Stomach (tissue), 8 donors: ENCODE measurements at regions not wholly inside any gene's neighbourhood (a gene's known extent, or its start where the extent isn't known, plus 50 kb on each side); places are given as distances from the start of the nearest gene placed in this dataset.

Experiments used
- DNase-seq, 2 donors: peaks; one replicate each; pipeline versions ENCODE4 v3.0.0 to v3.0.0-alpha.2; 2013 to 2019
- H3K27ac ChIP-seq, 5 donors: fragments of 200-600 bp in 4 of 5; sonication (generic) in 4 of 5; one replicate each; pipeline ENCODE4 v1.5.1; 2013 to 2019; ENCODE audit warnings: mild to moderate bottlenecking in 1 of 5, moderate library complexity in 1 of 5
- H3K27me3 ChIP-seq, 3 donors: fragments of 200-600 bp; sonication (generic); one replicate each; pipeline ENCODE4 v1.5.1; 2017 to 2019; ENCODE audit warnings: mixed run types in 1 of 3
- H3K36me3 ChIP-seq, 4 donors: fragments of 200-600 bp; sonication (generic); 1 replicate in 3 of 4; 2 replicates in 1 of 4; pipeline ENCODE4 v1.5.1; 2016 to 2019
- H3K4me1 ChIP-seq, 4 donors: fragments of 200-600 bp; sonication (generic); one replicate each; pipeline ENCODE4 v1.5.1; 2016 to 2019
- H3K4me3 ChIP-seq, 4 donors: fragments of 200-600 bp; sonication (generic) in 3 of 4; one replicate each; pipeline ENCODE4 v1.5.1; 2016 to 2019; ENCODE audit warnings: mild to moderate bottlenecking in 1 of 4
- H3K9me3 ChIP-seq, 4 donors: fragments of 200-600 bp; sonication (generic); one replicate each; pipeline ENCODE4 v1.5.1; 2016 to 2019
- CTCF ChIP-seq, 7 experiments: fragments of 450-650 bp in 4 of 7; fragments of 200-600 bp in 3 of 7; sonication (generic) in 3 of 7; IDR thresholded peaks; one replicate each; pipeline ENCODE4 v1.5.1; 2016 to 2019; ENCODE audit warnings: antibody characterized with exemption in 7 of 7, control low read depth in 2 of 7, mild to moderate bottlenecking in 1 of 7
- EP300 ChIP-seq: sonication (generic); formaldehyde crosslinking; IDR thresholded peaks from one replicate; pipeline ENCODE4 v1.6.1; 2017; ENCODE audit warnings: antibody characterized with exemption
- POLR2A ChIP-seq, 4 donors: fragments of 450-650 bp; IDR thresholded peaks; one replicate each; pipeline ENCODE4 v1.6.1; 2016; ENCODE audit warnings: antibody characterized with exemption in 4 of 4, control low read depth in 2 of 4, mild to moderate bottlenecking in 1 of 4, moderate library complexity in 1 of 4
- POLR2AphosphoS5 ChIP-seq, 3 donors: sonication (generic); formaldehyde crosslinking; IDR thresholded peaks; one replicate each; pipeline ENCODE4 v1.6.1; 2016; ENCODE audit warnings: antibody characterized with exemption in 3 of 3
- WGBS, 5 donors: extraction: QIAGEN DNeasy Blood & Tissue Kit in 3 of 5; methylation state at CpG; one replicate each; pipeline versions ENCODE4 v1.1.5 to v1.1.7; 2013 to 2018; 5-methylcytosine and 5-hydroxymethylcytosine counted together
- intact Hi-C: fragments of 100-400 bp; cut with DNase I; formaldehyde crosslinking; loops from one replicate; pipeline ENCODE4 v1.15.1; 2023; ENCODE audit warnings: low total_unique reads
- donor health status: healthy with polysubstance abuse.
- donor health status: Bipolar disorder and iron deficiency.
- donor health status: healthy.

- 74 to 88% (median 86%) methylated on average over 6 of the region's 6 CpGs for WGBS, 5 donors
- no peaks in the 10 kb centered on the region for H3K9me3 ChIP-seq
- H3K4me1 ChIP-seq = no peaks in the 10 kb centered on the region
- no peaks in the 10 kb centered on the region for H3K36me3 ChIP-seq
- no peak overlapping the region for H3K4me3 ChIP-seq
- no peaks in the 10 kb centered on the region for H3K27me3 ChIP-seq
- no peak for DNase-seq
- intact Hi-C loops = no loop called here
- TF ChIP-seq EP300 (no peak), POLR2A (IDR thresholded peaks at IDR 0.05) (no peak), POLR2AphosphoS5 (IDR thresholded peaks at IDR 0.05) (no peak), CTCF (IDR thresholded peaks at IDR 0.05) (no peak)
- no peak overlapping the region for H3K27ac ChIP-seq
These were observed 129.5 kb upstream of the SLCO3A1 start for GRCh38 chr15:91723959-91724358.

GRCh38 chr15:91733661-91734060 lies 119.8 kb upstream of the SLCO3A1 start:
- Histone ChIP-seq H3K9me3 (no peaks in the 10 kb centered on the region), H3K36me3 (no peaks in the 10 kb centered on the region), H3K4me3 (no peak overlapping the region), H3K4me1 (no peaks in the 10 kb centered on the region), H3K27me3 (peaks cover 0 to 15% (median 0%) of the 10 kb centered on the region in 3 donors), H3K27ac (no peak overlapping the region)
- DNase-seq = no peak
- TF ChIP-seq POLR2AphosphoS5 (IDR thresholded peaks at IDR 0.05) = no peak
- no peak for TF ChIP-seq POLR2A (IDR thresholded peaks at IDR 0.05)
- TF ChIP-seq EP300 = no peak
- TF ChIP-seq CTCF (IDR thresholded peaks at IDR 0.05) = no peak
- intact Hi-C loops = no loop called here
- 73 to 96% (median 87%) methylated on average over 6 of the region's 6 CpGs for whole genome bisulfite sequencing, 5 donors

- Histone ChIP-seq H3K9me3 (no peaks in the 10 kb centered on the region), H3K27ac (no peak overlapping the region), H3K36me3 (no peaks in the 10 kb centered on the region), H3K27me3 (peaks cover 0 to 14% (median 0%) of the 10 kb centered on the region in 3 donors), H3K4me3 (no peak overlapping the region), H3K4me1 (peaks cover 0 to 4% (median 0%) of the 10 kb centered on the region in 4 donors)
- no peak for TF ChIP-seq EP300
- no peak for TF ChIP-seq POLR2AphosphoS5 (IDR thresholded peaks at IDR 0.05)
- TF ChIP-seq CTCF (IDR thresholded peaks at IDR 0.05) = no peak
- TF ChIP-seq POLR2A (IDR thresholded peaks at IDR 0.05) = no peak
- peak in 1 of 2 donors; percentile 40 for DNase-seq
- 52 to 64% (median 57%) methylated on average over 13 of the region's 13 CpGs for WGBS, 5 donors
- intact Hi-C loops = no loop called here
These were observed 116.2 kb upstream of the SLCO3A1 start for GRCh38 chr15:91737151-91737818.

- 67 to 73% (median 70%) methylated on average over 7 of the region's 7 CpGs for WGBS, 5 donors
- no peaks in the 10 kb centered on the region for H3K9me3 ChIP-seq
These were observed 111.5 kb upstream of the SLCO3A1 start for GRCh38 chr15:91741986-91742385.

More at GRCh38 chr15:91741986-91742385, 111.5 kb upstream of the SLCO3A1 start:
- Histone ChIP-seq H3K27ac (no peak overlapping the region), H3K4me1 (peaks cover 0 to 4% (median 0%) of the 10 kb centered on the region in 4 donors), H3K36me3 (no peaks in the 10 kb centered on the region), H3K4me3 (no peak overlapping the region), H3K27me3 (peaks cover 0 to 8% (median 0%) of the 10 kb centered on the region in 3 donors)
- DNase-seq = no peak
- intact Hi-C loops = no loop called here
- no peak for TF ChIP-seq POLR2A (IDR thresholded peaks at IDR 0.05)
- no peak for TF ChIP-seq EP300
- TF ChIP-seq CTCF (IDR thresholded peaks at IDR 0.05) = no peak
- no peak for TF ChIP-seq POLR2AphosphoS5 (IDR thresholded peaks at IDR 0.05)
